ENCODE measurements at regions not wholly inside any gene's neighbourhood (a gene's known extent, or its start where the extent isn't known, plus 50 kb on each side); places are given as distances from the start of the nearest gene placed in this dataset.

GRCh38 chr3:115562636-115563267 is 60.6 kb upstream of the GAP43 start:
- ChIA-PET CTCF (no interaction called here), POLR2A (interaction anchor here (0.5 kb wide), 1 partner anchor 105 kb away, joined by 3 read pairs; no protein-coding TSS in a partner anchor)

- CTCF ChIA-PET = no interaction called here
- POLR2A ChIA-PET = no interaction called here
These were observed 59.3 kb upstream of the GAP43 start for GRCh38 chr3:115563984-115564383.

GRCh38 chr3:115571413-115571812 is 51.9 kb upstream of the GAP43 start:
- ChIA-PET CTCF (no interaction called here), POLR2A (no interaction called here)

All from activated CD8-positive, alpha-beta memory T cell treated with anti-CD3 and anti-CD28 coated beads for 36 hours (primary cell).